GM23248 (cell line): ENCODE measurements at regions not wholly inside any gene's neighbourhood (a gene's known extent, or its start where the extent isn't known, plus 50 kb on each side); places are given as distances from the start of the nearest gene placed in this dataset.

Experiments
- DNase-seq: peaks from one replicate; pipeline ENCODE4 v3.0.0-alpha.2; 2015
- H2AFZ ChIP-seq: fragments of 200-600 bp; sonication (generic); 2 replicates; pipeline ENCODE4 v1.6.1; 2016; ENCODE audit warnings: antibody characterized with exemption
- H3F3A ChIP-seq: fragments of 200-600 bp; sonication (generic); 2 replicates; pipeline ENCODE4 v1.6.1; 2016; ENCODE audit warnings: mild to moderate bottlenecking, antibody characterized with exemption, mixed run types; ENCODE audit not compliant: insufficient read depth
- H3K27ac ChIP-seq: fragments of 200-600 bp; sonication (generic); 2 replicates; pipeline ENCODE4 v1.5.1; 2016; ENCODE audit warnings: mild to moderate bottlenecking
- H3K27me3 ChIP-seq: fragments of 200-600 bp; sonication (generic); replicated peaks from 2 replicates; pipeline ENCODE4 v1.6.1; 2016; ENCODE audit warnings: mild to moderate bottlenecking; ENCODE audit not compliant: insufficient read depth
- H3K36me3 ChIP-seq: fragments of 200-600 bp; sonication (generic); 2 replicates; pipeline ENCODE4 v1.6.1; 2016; ENCODE audit warnings: low read depth, mild to moderate bottlenecking
- H3K4me1 ChIP-seq: fragments of 200-600 bp; sonication (generic); 2 replicates; pipeline ENCODE4 v1.6.1; 2016; ENCODE audit warnings: mild to moderate bottlenecking; ENCODE audit not compliant: insufficient read depth
- H3K4me2 ChIP-seq: fragments of 200-600 bp; sonication (generic); one replicate; pipeline ENCODE4 v1.6.1; 2016; ENCODE audit warnings: mild to moderate bottlenecking; ENCODE audit not compliant: unreplicated experiment
- H3K4me3 ChIP-seq: fragments of 200-600 bp; sonication (generic); 2 replicates; pipeline ENCODE4 v1.5.1; 2016; ENCODE audit warnings: mild to moderate bottlenecking
- H3K79me2 ChIP-seq: fragments of 200-600 bp; sonication (generic); 2 replicates; pipeline ENCODE4 v1.6.1; 2016; ENCODE audit warnings: mild to moderate bottlenecking; ENCODE audit not compliant: insufficient read depth
- H3K9ac ChIP-seq: fragments of 200-600 bp; sonication (generic); 2 replicates; pipeline ENCODE4 v1.6.1; 2016; ENCODE audit warnings: mild to moderate bottlenecking
- H3K9me2 ChIP-seq: fragments of 200-600 bp; sonication (generic); 2 replicates; pipeline ENCODE4 v1.6.1; 2016; ENCODE audit warnings: mixed run types, mild to moderate bottlenecking, moderate library complexity; ENCODE audit not compliant: insufficient read depth
- H3K9me3 ChIP-seq: fragments of 200-600 bp; sonication (generic); one replicate; pipeline ENCODE4 v1.6.1; 2017; ENCODE audit warnings: low read depth
- H4K20me1 ChIP-seq: fragments of 200-600 bp; sonication (generic); 2 replicates; pipeline ENCODE4 v1.6.0; 2016; ENCODE audit not compliant: insufficient read depth
- EZH2 ChIP-seq: fragments of 200-600 bp; sonication (generic); IDR thresholded peaks from 2 replicates; pipeline ENCODE4 v1.6.1; 2018; ENCODE audit warnings: antibody characterized with exemption, mild to moderate bottlenecking; ENCODE audit not compliant: insufficient read depth, poor library complexity, severe bottlenecking
- EZH2phosphoT487 ChIP-seq: fragments of 200-600 bp; sonication (generic); IDR thresholded peaks from 2 replicates; pipeline ENCODE4 v1.6.1; 2018; ENCODE audit warnings: antibody characterized with exemption, moderate library complexity, mild to moderate bottlenecking, low read depth; ENCODE audit not compliant: insufficient read depth
- WGBS, 2 experiments: methylation state at CpG; one replicate each; pipeline ENCODE4 v1.1.6; 2015 to 2017; ENCODE audit warnings: low lambda C conversion rate in 2 of 2, low coverage in 1 of 2; ENCODE audit errors: missing lambda C conversion rate in 2 of 2; 5-methylcytosine and 5-hydroxymethylcytosine counted together
- in situ Hi-C: fragments of 300-500 bp; cut with MboI; formaldehyde crosslinking; loops from 2 replicates; pipeline ENCODE4 v1.15.0; 2020

DNA sequence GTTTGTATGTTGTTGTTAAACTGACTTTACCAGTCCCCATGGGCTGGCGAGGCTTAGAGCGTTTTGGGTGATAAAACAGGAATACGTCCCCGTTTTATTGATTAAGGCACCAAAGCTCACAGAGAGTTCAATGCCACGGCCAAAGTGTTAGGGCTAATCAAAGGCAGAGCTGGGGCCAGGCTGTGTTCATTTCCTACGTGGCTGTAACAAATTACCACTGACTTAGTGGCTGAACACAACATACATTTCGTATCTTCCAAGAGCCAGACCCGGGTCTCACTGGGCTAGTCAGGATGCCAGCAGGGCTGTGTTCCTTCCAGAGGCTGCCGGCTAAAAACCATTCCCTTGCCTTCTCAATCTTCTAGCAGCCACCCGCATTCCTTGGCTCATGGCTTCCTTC is 94.4 kb upstream of the HABP2 start:
- DNase-seq, result no peak
- no peaks in the 10 kb centered on the region for H3K9me2 ChIP-seq
- no peaks in the 10 kb centered on the region for H3K79me2 ChIP-seq
- H3K36me3 ChIP-seq, result no peaks in the 10 kb centered on the region
- H3F3A ChIP-seq, result no peaks in the 10 kb centered on the region
- peaks cover 3% of the 10 kb centered on the region; the same call in 1 of the 2 replicates for H3K4me1 ChIP-seq
- H3K4me3 ChIP-seq, result no peak overlapping the region
- no peak overlapping the region for H2AFZ ChIP-seq
- 25% methylated on average over 10 of the region's 10 CpGs for WGBS, 2 experiments
- no peaks in the 10 kb centered on the region for H3K9me3 ChIP-seq
- in situ Hi-C loops, result no loop called here
- H4K20me1 ChIP-seq, result no peaks in the 10 kb centered on the region
- H3K27ac ChIP-seq, result no peak overlapping the region
- H3K27me3 ChIP-seq, result no peaks in the 10 kb centered on the region
- TF ChIP-seq EZH2phosphoT487 (no peak), EZH2 (no peak)
- H3K4me2 ChIP-seq, result no peak overlapping the region
- no peak overlapping the region for H3K9ac ChIP-seq

DNA sequence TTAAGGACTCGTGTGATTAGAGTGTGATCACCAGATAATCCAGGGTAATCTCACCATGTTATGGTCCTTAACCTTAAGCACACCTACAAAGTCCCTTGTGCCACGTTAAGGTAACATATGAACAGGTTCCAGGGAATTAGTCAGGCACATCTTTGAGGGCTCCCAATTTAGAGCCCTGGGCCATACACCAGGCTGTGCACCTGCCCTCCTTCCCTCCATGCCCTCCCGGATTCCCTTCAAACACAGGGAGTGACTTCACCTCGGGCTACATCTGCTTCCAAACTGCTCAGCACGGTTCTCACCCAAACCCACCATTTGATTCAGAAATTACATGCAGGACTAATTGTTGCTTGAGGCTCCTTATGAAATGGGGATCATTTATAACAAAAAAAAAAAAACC is 93.9 kb upstream of the HABP2 start:
- H3K4me2 ChIP-seq, result no peak overlapping the region
- in situ Hi-C loops, result no loop called here
- no peak overlapping the region for H2AFZ ChIP-seq
- H3K9ac ChIP-seq, result no peak overlapping the region
- DNase-seq, result no peak
- no peak overlapping the region for H3K4me3 ChIP-seq
- H3K9me3 ChIP-seq, result no peaks in the 10 kb centered on the region
- H3K4me1 ChIP-seq, result peaks cover 8% of the 10 kb centered on the region
- H4K20me1 ChIP-seq, result no peaks in the 10 kb centered on the region
- no peaks in the 10 kb centered on the region for H3F3A ChIP-seq
- no peak for TF ChIP-seq EZH2
- TF ChIP-seq EZH2phosphoT487, result no peak
- no peaks in the 10 kb centered on the region for H3K27me3 ChIP-seq
- no peaks in the 10 kb centered on the region for H3K79me2 ChIP-seq
- 65 to 78% methylated on average over 5 of the region's 5 CpGs for WGBS, 2 experiments
- no peaks in the 10 kb centered on the region for H3K36me3 ChIP-seq
- no peaks in the 10 kb centered on the region for H3K9me2 ChIP-seq
- no peak overlapping the region for H3K27ac ChIP-seq

DNA sequence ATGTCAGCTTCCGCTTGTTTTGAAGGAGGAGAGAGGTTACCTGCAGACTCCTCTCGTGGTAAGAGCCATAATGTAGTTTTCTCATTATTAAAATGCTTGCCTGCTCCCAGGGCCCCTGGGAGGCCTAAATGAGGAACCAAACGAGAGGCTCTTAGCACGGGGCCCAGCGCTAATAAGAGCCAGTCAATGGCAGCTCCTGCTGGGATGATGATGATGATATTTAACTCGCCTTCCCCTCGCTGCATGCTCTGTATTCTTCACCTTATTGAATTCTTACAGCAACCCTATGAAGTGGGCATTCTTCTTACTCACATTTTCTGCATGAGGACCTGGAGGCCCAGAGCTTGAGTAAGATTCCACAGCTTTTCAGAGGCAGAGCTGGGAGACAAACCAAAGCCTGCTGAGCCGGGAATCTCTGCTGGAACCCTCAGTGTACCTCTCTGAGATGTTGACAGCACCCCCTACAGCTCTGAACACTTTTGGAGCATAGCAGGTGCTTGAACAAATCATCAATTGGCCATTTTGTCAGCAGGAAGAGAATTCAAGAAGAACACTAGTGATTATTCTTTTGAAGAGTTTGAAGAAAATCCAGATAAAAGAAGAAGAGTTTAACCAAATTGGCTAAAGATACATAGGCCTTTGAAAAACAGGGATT is 93.1 kb upstream of the HABP2 start:
- no peaks in the 10 kb centered on the region for H3K79me2 ChIP-seq
- no peaks in the 10 kb centered on the region for H3K9me2 ChIP-seq
- peaks cover 9% of the 10 kb centered on the region for H3K4me1 ChIP-seq
- no peak for DNase-seq
- H3K9ac ChIP-seq, result no peak overlapping the region
- H3K27me3 ChIP-seq, result no peaks in the 10 kb centered on the region
- in situ Hi-C loops, result no loop called here
- H4K20me1 ChIP-seq, result no peaks in the 10 kb centered on the region
- H2AFZ ChIP-seq, result no peak overlapping the region
- no peaks in the 10 kb centered on the region for H3K36me3 ChIP-seq
- H3K9me3 ChIP-seq, result no peaks in the 10 kb centered on the region
- H3K27ac ChIP-seq, result no peak overlapping the region
- 75 to 79% methylated on average over 8 of the region's 8 CpGs for WGBS, 2 experiments
- no peak overlapping the region for H3K4me3 ChIP-seq
- no peak overlapping the region for H3K4me2 ChIP-seq
- H3F3A ChIP-seq, result no peaks in the 10 kb centered on the region
- no peak for TF ChIP-seq EZH2
- TF ChIP-seq EZH2phosphoT487, result no peak

DNA sequence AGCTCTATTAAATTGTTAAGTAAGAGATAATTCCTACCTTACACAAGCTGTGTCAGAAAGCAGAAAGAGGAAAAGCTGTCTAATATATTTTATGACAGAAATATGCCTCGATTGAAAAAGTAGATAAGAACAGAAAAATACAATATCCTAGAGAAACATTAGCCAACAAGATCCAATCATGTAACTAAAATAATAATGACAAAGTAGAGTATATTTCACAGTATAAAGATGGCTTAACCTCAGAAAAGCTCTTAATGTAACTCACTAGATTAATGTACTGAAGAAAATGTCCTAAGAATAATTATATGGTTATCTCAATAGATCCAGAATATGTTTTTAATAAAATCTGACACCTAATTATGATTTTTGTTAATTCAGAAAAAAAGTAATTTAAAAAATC is 89.8 kb upstream of the HABP2 start:
- TF ChIP-seq EZH2phosphoT487 (no peak), EZH2 (no peak)
- Histone ChIP-seq H3K4me3 (no peak overlapping the region), H3K4me1 (peaks cover 9% of the 10 kb centered on the region), H3F3A (no peaks in the 10 kb centered on the region), H3K36me3 (no peaks in the 10 kb centered on the region), H3K27me3 (no peaks in the 10 kb centered on the region), H3K9me3 (no peaks in the 10 kb centered on the region), H3K9ac (no peak overlapping the region), H3K9me2 (no peaks in the 10 kb centered on the region), H4K20me1 (no peaks in the 10 kb centered on the region), H2AFZ (no peak overlapping the region), H3K4me2 (no peak overlapping the region), H3K79me2 (no peaks in the 10 kb centered on the region), H3K27ac (no peak overlapping the region)
- in situ Hi-C loops, result no loop called here
- no peak for DNase-seq
- WGBS, 2 experiments, result 93 to 94% methylated on average over 1 of the region's 1 CpG

DNA sequence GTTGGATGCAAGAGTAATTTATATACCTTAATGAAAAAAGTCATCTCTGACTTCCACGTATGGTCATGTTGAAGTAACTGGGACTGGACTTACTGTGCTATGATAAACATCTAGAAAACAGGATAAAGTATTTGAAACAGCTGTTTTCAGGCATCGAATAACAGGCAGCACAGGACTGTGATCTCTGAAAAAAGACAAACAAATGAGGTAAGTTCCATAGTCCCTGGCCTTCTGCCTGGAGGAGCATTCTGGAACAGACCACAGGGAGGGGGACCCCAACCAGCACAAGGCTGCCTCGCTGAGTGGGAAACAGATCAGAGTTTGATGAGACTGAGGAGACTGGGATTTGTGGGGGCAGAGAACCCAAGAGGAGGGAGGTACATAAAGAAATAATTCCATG is 89.1 kb upstream of the HABP2 start:
- DNase-seq, result peak; percentile 42
- Histone ChIP-seq H3K4me3 (no peak overlapping the region), H4K20me1 (no peaks in the 10 kb centered on the region), H3K4me1 (peaks cover 9% of the 10 kb centered on the region), H2AFZ (peak overlapping the region; percentile 53), H3K27me3 (no peaks in the 10 kb centered on the region), H3K9me2 (no peaks in the 10 kb centered on the region), H3F3A (no peaks in the 10 kb centered on the region), H3K9ac (no peak overlapping the region), H3K9me3 (no peaks in the 10 kb centered on the region), H3K36me3 (no peaks in the 10 kb centered on the region), H3K4me2 (peak overlapping the region; percentile 39), H3K79me2 (no peaks in the 10 kb centered on the region), H3K27ac (no peak overlapping the region)
- WGBS, 2 experiments, result 8 to 13% methylated on average over 3 of the region's 3 CpGs
- in situ Hi-C loops, result no loop called here
- TF ChIP-seq EZH2 (no peak), EZH2phosphoT487 (no peak)
